ENCODE measurements at regions not wholly inside any gene's neighbourhood (a gene's known extent, or its start where the extent isn't known, plus 50 kb on each side); places are given as distances from the start of the nearest gene placed in this dataset.

GRCh38 chr2:88845772-88846661 is 154.5 kb downstream of the RPIA start:
- no peak overlapping the region for H3K27ac Mint-ChIP-seq
- H3K9me3 Mint-ChIP-seq = no peaks in the 10 kb centered on the region
- no peak overlapping the region for H3K4me3 Mint-ChIP-seq
- DNase-seq = no peak
- H3K4me1 Mint-ChIP-seq (ENCODE audit: low read depth) = no peaks in the 10 kb centered on the region
- no peaks in the 10 kb centered on the region for H3K36me3 Mint-ChIP-seq (ENCODE audit: low read depth)
- H3K27me3 Mint-ChIP-seq (ENCODE audit: insufficient read depth) = peaks cover 10% of the 10 kb centered on the region
- TF ChIP-seq CTCF (IDR thresholded peaks at IDR 0.05) = no peak

GRCh38 chr2:88852753-88853402 is 161.4 kb downstream of the RPIA start:
- H3K36me3 Mint-ChIP-seq (ENCODE audit: low read depth) = no peaks in the 10 kb centered on the region
- H3K9me3 Mint-ChIP-seq = no peaks in the 10 kb centered on the region
- H3K27me3 Mint-ChIP-seq (ENCODE audit: insufficient read depth) = peaks cover 7% of the 10 kb centered on the region; the same call in 1 of the 2 replicates
- DNase-seq = no peak
- H3K27ac Mint-ChIP-seq = no peak overlapping the region
- TF ChIP-seq CTCF (IDR thresholded peaks at IDR 0.05) = no peak
- H3K4me1 Mint-ChIP-seq (ENCODE audit: low read depth) = no peaks in the 10 kb centered on the region
- no peak overlapping the region for H3K4me3 Mint-ChIP-seq

GRCh38 chr2:88853403-88853790 is 161.9 kb downstream of the RPIA start:
- Mint-ChIP-seq H3K9me3 (no peaks in the 10 kb centered on the region), H3K36me3 (ENCODE audit: low read depth) (no peaks in the 10 kb centered on the region), H3K4me1 (ENCODE audit: low read depth) (no peaks in the 10 kb centered on the region), H3K27ac (no peak overlapping the region), H3K27me3 (ENCODE audit: insufficient read depth) (peaks cover 7% of the 10 kb centered on the region; the same call in 1 of the 2 replicates), H3K4me3 (no peak overlapping the region)
- no peak for DNase-seq
- TF ChIP-seq CTCF (IDR thresholded peaks at IDR 0.05) = no peak

- no peaks in the 10 kb centered on the region for H3K36me3 Mint-ChIP-seq (ENCODE audit: low read depth)
- H3K4me1 Mint-ChIP-seq (ENCODE audit: low read depth) = no peaks in the 10 kb centered on the region
- H3K27ac Mint-ChIP-seq = no peak overlapping the region
- no peak for TF ChIP-seq CTCF (IDR thresholded peaks at IDR 0.05)
- no peak overlapping the region for H3K4me3 Mint-ChIP-seq
- no peaks in the 10 kb centered on the region for H3K9me3 Mint-ChIP-seq
- no peak for DNase-seq
- H3K27me3 Mint-ChIP-seq (ENCODE audit: insufficient read depth) = peaks cover 10% of the 10 kb centered on the region; the same call in 1 of the 2 replicates
Observed at GRCh38 chr2:88854528-88854927, 163.1 kb downstream of the RPIA start.

GRCh38 chr2:88855620-88856408 is 164.3 kb downstream of the RPIA start:
- Mint-ChIP-seq H3K27ac (no peak overlapping the region), H3K4me3 (no peak overlapping the region), H3K36me3 (ENCODE audit: low read depth) (no peaks in the 10 kb centered on the region), H3K9me3 (no peaks in the 10 kb centered on the region), H3K27me3 (ENCODE audit: insufficient read depth) (peaks cover 10% of the 10 kb centered on the region; the same call in 1 of the 2 replicates), H3K4me1 (ENCODE audit: low read depth) (no peaks in the 10 kb centered on the region)
- no peak for DNase-seq
- TF ChIP-seq CTCF (IDR thresholded peaks at IDR 0.05) = no peak

Data from HFFc6 (cell line).